Lung (tissue), 11 donors: ENCODE measurements at regions not wholly inside any gene's neighbourhood (a gene's known extent, or its start where the extent isn't known, plus 50 kb on each side); places are given as distances from the start of the nearest gene placed in this dataset.
A peak's percentile ranks its signal among the peaks of the same experiment; 100 is the strongest.

ENCODE experiments used
- ATAC-seq: fragments of 200-7000 bp; cut with Tn5 transposase; one replicate; pipeline ENCODE4 v1.9.1; 2020; ENCODE audit warnings: moderate number of reproducible peaks; ENCODE audit not compliant: insufficient read depth, low FRiP score
- DNase-seq, 3 donors: peaks; one replicate each; pipeline ENCODE4 v3.0.0-alpha.2; 2013 to 2017
- H3K27ac ChIP-seq, 2 donors: one replicate each; pipeline ENCODE4 v1.5.1; 2013; ENCODE audit warnings: mild to moderate bottlenecking in 2 of 2, moderate library complexity in 2 of 2, control low read depth in 1 of 2, inconsistent platforms in 1 of 2, low read depth in 1 of 2, low read length in 1 of 2
- H3K27me3 ChIP-seq, 3 donors: one replicate each; pipeline ENCODE4 v1.5.1; 2013; ENCODE audit warnings: low read length in 2 of 3; ENCODE audit not compliant: control insufficient read depth in 3 of 3, insufficient read depth in 3 of 3
- H3K36me3 ChIP-seq, 4 donors: one replicate each; pipeline ENCODE4 v1.5.1; 2013; ENCODE audit warnings: low read length in 4 of 4, mild to moderate bottlenecking in 1 of 4, moderate library complexity in 1 of 4; ENCODE audit not compliant: control insufficient read depth in 4 of 4, insufficient read depth in 4 of 4
- H3K4me1 ChIP-seq, 5 donors: one replicate each; pipeline ENCODE4 v1.5.1; 2013; ENCODE audit warnings: low read length in 5 of 5, mild to moderate bottlenecking in 2 of 5, moderate library complexity in 1 of 5; ENCODE audit not compliant: control insufficient read depth in 5 of 5, insufficient read depth in 5 of 5
- H3K4me3 ChIP-seq: one replicate; pipeline ENCODE4 v1.5.1; 2013; ENCODE audit warnings: mild to moderate bottlenecking, control low read depth, moderate library complexity
- H3K9ac ChIP-seq, 2 donors: one replicate each; pipeline ENCODE4 v1.5.1; 2013; ENCODE audit warnings: low read length in 2 of 2, control low read depth in 1 of 2; ENCODE audit not compliant: insufficient read depth in 1 of 2
- H3K9me3 ChIP-seq, 4 donors: one replicate each; pipeline ENCODE4 v1.5.1; 2013; ENCODE audit warnings: low read length in 3 of 4, mild to moderate bottlenecking in 1 of 4, moderate library complexity in 1 of 4; ENCODE audit not compliant: control insufficient read depth in 4 of 4, insufficient read depth in 3 of 4
- WGBS, 2 donors: extraction: QIAGEN DNeasy Blood & Tissue Kit; methylation state at CpG; one replicate each; pipeline ENCODE4 v1.1.7; 2013; 5-methylcytosine and 5-hydroxymethylcytosine counted together
- TF ChIP-seq, protein P1 (sequence below): IDR thresholded peaks from 2 replicates; pipeline ENCODE4 v1.5.1; 2012; ENCODE audit warnings: mild to moderate bottlenecking; ENCODE audit errors: control extremely low read depth, extremely low read depth
- donor health status: control.
- donor health status: control.
- donor health status: Bipolar disorder and iron deficiency.
- donor health status: healthy.
- donor health status: DM: yes; HTN: yes; CAD: no.

DNA sequence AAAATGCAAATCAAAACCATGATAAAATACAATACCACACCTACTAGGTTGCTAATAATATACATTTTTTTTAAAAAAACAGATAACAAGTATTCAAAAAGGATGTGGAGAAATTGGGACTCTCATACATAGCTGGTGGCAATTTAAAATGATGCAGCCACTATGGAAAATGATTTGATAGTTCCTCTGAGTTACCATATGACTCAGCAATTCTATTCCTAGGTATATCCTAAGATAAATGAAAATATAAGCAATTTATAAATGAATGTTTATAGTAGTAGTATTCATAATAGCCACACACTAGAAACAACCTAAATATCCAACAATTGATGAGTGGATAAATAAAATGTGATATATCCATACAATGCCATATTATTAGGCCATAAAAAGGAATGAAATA, 210.2 kb downstream of the MREG start:
- TF ChIP-seq, protein P1, sequence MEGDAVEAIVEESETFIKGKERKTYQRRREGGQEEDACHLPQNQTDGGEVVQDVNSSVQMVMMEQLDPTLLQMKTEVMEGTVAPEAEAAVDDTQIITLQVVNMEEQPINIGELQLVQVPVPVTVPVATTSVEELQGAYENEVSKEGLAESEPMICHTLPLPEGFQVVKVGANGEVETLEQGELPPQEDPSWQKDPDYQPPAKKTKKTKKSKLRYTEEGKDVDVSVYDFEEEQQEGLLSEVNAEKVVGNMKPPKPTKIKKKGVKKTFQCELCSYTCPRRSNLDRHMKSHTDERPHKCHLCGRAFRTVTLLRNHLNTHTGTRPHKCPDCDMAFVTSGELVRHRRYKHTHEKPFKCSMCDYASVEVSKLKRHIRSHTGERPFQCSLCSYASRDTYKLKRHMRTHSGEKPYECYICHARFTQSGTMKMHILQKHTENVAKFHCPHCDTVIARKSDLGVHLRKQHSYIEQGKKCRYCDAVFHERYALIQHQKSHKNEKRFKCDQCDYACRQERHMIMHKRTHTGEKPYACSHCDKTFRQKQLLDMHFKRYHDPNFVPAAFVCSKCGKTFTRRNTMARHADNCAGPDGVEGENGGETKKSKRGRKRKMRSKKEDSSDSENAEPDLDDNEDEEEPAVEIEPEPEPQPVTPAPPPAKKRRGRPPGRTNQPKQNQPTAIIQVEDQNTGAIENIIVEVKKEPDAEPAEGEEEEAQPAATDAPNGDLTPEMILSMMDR: no peak
- H3K4me1 ChIP-seq: no peaks in the 10 kb centered on the region

DNA sequence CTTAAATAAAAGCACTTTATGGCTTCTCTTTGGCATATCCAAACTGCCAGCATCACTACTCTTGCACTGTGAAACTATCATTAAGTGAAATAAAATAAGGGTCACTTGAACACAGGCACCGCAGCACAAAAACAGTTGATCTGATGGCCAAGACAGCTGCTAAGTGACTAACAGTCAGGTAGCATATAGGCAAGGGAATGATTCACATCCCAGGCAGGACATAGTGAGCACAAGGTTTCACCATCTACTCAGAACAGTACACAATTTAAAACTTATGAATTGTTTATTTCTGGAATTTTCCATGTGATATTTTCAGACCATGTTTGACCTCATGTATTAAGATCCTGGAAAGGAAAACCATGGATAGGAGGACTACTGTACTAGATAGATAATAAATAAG, 214.2 kb downstream of the MREG start:
- TF ChIP-seq, protein P1: no peak
- Histone ChIP-seq H3K4me1 (peaks cover 0 to 5% (median 0%) of the 10 kb centered on the region in 5 donors), H3K9me3 (no peaks in the 10 kb centered on the region), H3K4me3 (no peak overlapping the region), H3K36me3 (no peaks in the 10 kb centered on the region), H3K27ac (no peak overlapping the region), H3K9ac (no peak overlapping the region), H3K27me3 (no peaks in the 10 kb centered on the region)
- no peak for ATAC-seq
- 96% methylated on average over 1 of the region's 1 CpG for WGBS, 2 donors
- DNase-seq: no peak

More for the DNA sequence above, 210.2 kb downstream of the MREG start:
- Histone ChIP-seq H3K9me3 (no peaks in the 10 kb centered on the region), H3K4me3 (no peak overlapping the region), H3K27ac (no peak overlapping the region), H3K36me3 (no peaks in the 10 kb centered on the region), H3K9ac (no peak overlapping the region), H3K27me3 (no peaks in the 10 kb centered on the region)
- DNase-seq (no peak), ATAC-seq (no peak)

DNA sequence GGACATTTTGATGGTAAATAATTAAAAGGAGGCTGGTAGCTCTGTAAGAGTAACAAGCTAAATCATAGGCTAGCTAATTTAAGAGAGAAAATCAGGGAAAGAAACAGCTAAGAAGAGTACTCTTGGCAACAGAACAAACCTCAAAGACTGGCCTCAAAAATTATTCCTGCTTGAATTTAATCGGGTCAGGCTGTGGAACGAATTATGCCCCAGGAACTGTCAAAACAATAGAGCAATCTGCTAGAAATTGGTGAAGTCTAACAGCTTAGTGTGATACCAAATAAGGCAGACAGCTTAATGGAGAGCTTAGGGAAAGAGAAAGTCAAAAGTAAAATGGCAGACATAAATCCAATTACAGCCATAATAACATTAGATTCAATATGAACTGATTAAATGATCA, 215.7 kb downstream of the MREG start:
- no peak overlapping the region for H3K9ac ChIP-seq
- peaks cover 0 to 12% (median 0%) of the 10 kb centered on the region in 5 donors for H3K4me1 ChIP-seq
- TF ChIP-seq, protein P1: no peak
- H3K36me3 ChIP-seq: no peaks in the 10 kb centered on the region
- no peaks in the 10 kb centered on the region for H3K9me3 ChIP-seq
- no peak overlapping the region for H3K27ac ChIP-seq
- 82 to 85% methylated on average over 2 of the region's 2 CpGs for WGBS, 2 donors
- ATAC-seq (no peak), DNase-seq (no peak)
- no peak overlapping the region for H3K4me3 ChIP-seq
- no peaks in the 10 kb centered on the region for H3K27me3 ChIP-seq

DNA sequence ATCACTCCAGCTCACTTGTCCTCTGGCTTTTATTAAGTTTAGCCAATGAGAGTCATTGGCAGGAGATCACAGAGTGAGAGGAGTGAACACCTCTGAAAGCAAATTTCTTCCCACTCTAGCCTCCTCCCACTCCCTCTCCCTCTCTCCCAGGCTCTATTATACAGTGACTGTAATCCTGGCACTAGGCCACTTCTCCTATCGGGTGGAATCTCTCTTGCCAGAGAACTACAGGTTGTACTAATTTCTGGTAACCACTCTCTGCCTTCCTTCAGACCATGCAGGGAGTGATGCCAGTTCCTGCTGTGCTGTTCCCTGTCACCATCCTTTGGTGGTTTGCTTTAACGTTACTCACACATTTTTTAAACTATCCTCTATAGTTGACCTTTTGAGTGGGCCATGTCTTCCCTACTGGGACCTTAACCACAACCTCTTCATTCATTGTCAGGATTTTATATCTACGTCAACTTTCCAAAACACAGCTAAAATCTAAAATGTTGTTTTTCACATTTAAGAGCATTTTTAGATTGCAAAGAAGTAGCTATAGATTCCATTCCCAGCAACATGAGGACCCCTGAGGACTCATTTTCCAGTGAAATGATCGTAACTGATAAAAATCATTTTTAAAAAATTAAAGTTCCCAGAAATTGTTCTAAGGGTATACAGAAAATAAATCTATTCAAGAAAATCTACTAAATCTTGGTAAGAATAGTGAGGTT, 217.1 kb downstream of the MREG start:
- Histone ChIP-seq H3K27me3 (no peaks in the 10 kb centered on the region), H3K36me3 (no peaks in the 10 kb centered on the region), H3K4me3 (no peak overlapping the region), H3K9me3 (no peaks in the 10 kb centered on the region), H3K4me1 (peaks cover 0 to 19% (median 0%) of the 10 kb centered on the region in 5 donors), H3K27ac (no peak overlapping the region), H3K9ac (no peak overlapping the region)
- DNase-seq (peak in 2 of 3 donors; percentile 25 to 71), ATAC-seq (no peak)
- TF ChIP-seq, protein P1: no peak
- 37 to 48% methylated on average over 4 of the region's 4 CpGs for WGBS, 2 donors
